DOHH2 (cell line): ENCODE measurements at regions not wholly inside any gene's neighbourhood (a gene's known extent, or its start where the extent isn't known, plus 50 kb on each side); places are given as distances from the start of the nearest gene placed in this dataset.

Experiments
- H3F3A ChIP-seq: fragments of 200-600 bp; sonication (generic), shearing (Covaris generic); 2 replicates; pipeline ENCODE4 v1.6.0; 2016; ENCODE audit warnings: antibody characterized with exemption, mild to moderate bottlenecking; ENCODE audit not compliant: control insufficient read depth, insufficient read depth
- H3K27ac ChIP-seq: fragments of 200-600 bp; sonication (generic); 2 replicates; pipeline ENCODE4 v1.5.1; 2014; ENCODE audit warnings: low read depth, mild to moderate bottlenecking, low read length, moderate library complexity
- H3K27me3 ChIP-seq: fragments of 200-600 bp; sonication (generic); 2 replicates; pipeline ENCODE4 v1.6.1; 2014; ENCODE audit warnings: mild to moderate bottlenecking, low read length, mixed read lengths; ENCODE audit not compliant: control insufficient read depth
- H3K36me3 ChIP-seq: fragments of 200-600 bp; sonication (generic); 2 replicates; pipeline ENCODE4 v1.6.1; 2014; ENCODE audit warnings: mild to moderate bottlenecking, low read length, moderate library complexity, mixed read lengths; ENCODE audit not compliant: control insufficient read depth
- H3K4me1 ChIP-seq: fragments of 200-600 bp; sonication (generic); 2 replicates; pipeline ENCODE4 v1.6.1; 2014; ENCODE audit warnings: mild to moderate bottlenecking, low read length, mixed read lengths; ENCODE audit not compliant: control insufficient read depth
- H3K4me2 ChIP-seq: fragments of 200-600 bp; sonication (generic); 2 replicates; pipeline ENCODE4 v1.6.0; 2014; ENCODE audit warnings: mild to moderate bottlenecking, low read length, moderate library complexity
- H3K4me3 ChIP-seq: fragments of 200-600 bp; sonication (generic); 2 replicates; pipeline ENCODE4 v1.5.1; 2014; ENCODE audit warnings: mild to moderate bottlenecking, low read length, mixed read lengths
- H3K79me2 ChIP-seq: fragments of 200-600 bp; sonication (generic); 2 replicates; pipeline ENCODE4 v1.6.1; 2014; ENCODE audit warnings: mild to moderate bottlenecking, low read length, mixed read lengths; ENCODE audit not compliant: control insufficient read depth
- H3K9me2 ChIP-seq: fragments of 200-600 bp; sonication (generic); replicated peaks from 2 replicates; pipeline ENCODE4 v1.6.1; 2014; ENCODE audit warnings: mild to moderate bottlenecking, low read length, mixed read lengths; ENCODE audit not compliant: control insufficient read depth
- H3K9me3 ChIP-seq: fragments of 200-600 bp; sonication (generic); 2 replicates; pipeline ENCODE4 v1.6.1; 2014; ENCODE audit warnings: antibody characterized with exemption, low read length, mixed read lengths; ENCODE audit not compliant: control insufficient read depth, insufficient read depth
- H4K20me1 ChIP-seq: fragments of 200-600 bp; sonication (generic); 2 replicates; pipeline ENCODE4 v1.6.0; 2014; ENCODE audit warnings: low read depth, mild to moderate bottlenecking, antibody characterized with exemption, low read length, moderate library complexity; ENCODE audit not compliant: control insufficient read depth, insufficient read depth
- CTCF ChIP-seq: fragments of 200-600 bp; sonication (generic); IDR thresholded peaks from one replicate; pipeline ENCODE4 v1.5.1; 2014; ENCODE audit warnings: antibody characterized with exemption, mild to moderate bottlenecking, low read depth, low read length; ENCODE audit not compliant: poor library complexity, severe bottlenecking
- EZH2phosphoT487 ChIP-seq: fragments of 200-600 bp; sonication (generic); IDR thresholded peaks from 2 replicates; pipeline ENCODE4 v1.6.1; 2017; ENCODE audit warnings: borderline replicate concordance, mild to moderate bottlenecking, antibody characterized with exemption, low read length, moderate library complexity, mixed read lengths

GRCh38 chr11:105466582-105467228 lies 143.2 kb upstream of the GRIA4 start:
- Histone ChIP-seq H3K27ac (no peak overlapping the region), H3K4me2 (no peak overlapping the region), H3F3A (no peaks in the 10 kb centered on the region), H3K9me2 (no peaks in the 10 kb centered on the region), H3K9me3 (no peaks in the 10 kb centered on the region), H3K27me3 (no peaks in the 10 kb centered on the region), H3K79me2 (no peaks in the 10 kb centered on the region), H3K36me3 (no peaks in the 10 kb centered on the region), H4K20me1 (no peaks in the 10 kb centered on the region), H3K4me3 (no peak overlapping the region), H3K4me1 (no peaks in the 10 kb centered on the region)
- no peak for TF ChIP-seq CTCF
- TF ChIP-seq EZH2phosphoT487, result no peak

- no peak overlapping the region for H3K4me2 ChIP-seq
- H3K4me1 ChIP-seq, result no peaks in the 10 kb centered on the region
- H3K27me3 ChIP-seq, result no peaks in the 10 kb centered on the region
- no peak overlapping the region for H3K4me3 ChIP-seq
- no peaks in the 10 kb centered on the region for H4K20me1 ChIP-seq
- no peak overlapping the region for H3K27ac ChIP-seq
- H3K79me2 ChIP-seq, result no peaks in the 10 kb centered on the region
- H3K9me2 ChIP-seq, result no peaks in the 10 kb centered on the region
- no peaks in the 10 kb centered on the region for H3F3A ChIP-seq
- H3K36me3 ChIP-seq, result no peaks in the 10 kb centered on the region
- TF ChIP-seq EZH2phosphoT487, result no peak
- TF ChIP-seq CTCF, result no peak
- no peaks in the 10 kb centered on the region for H3K9me3 ChIP-seq
Observed at GRCh38 chr11:105458071-105458470, 151.8 kb upstream of the GRIA4 start.

- Histone ChIP-seq H3F3A (no peaks in the 10 kb centered on the region), H3K4me2 (no peak overlapping the region), H3K27me3 (no peaks in the 10 kb centered on the region), H3K4me1 (no peaks in the 10 kb centered on the region), H3K9me3 (no peaks in the 10 kb centered on the region), H3K27ac (no peak overlapping the region), H4K20me1 (no peaks in the 10 kb centered on the region), H3K79me2 (no peaks in the 10 kb centered on the region), H3K4me3 (no peak overlapping the region), H3K9me2 (no peaks in the 10 kb centered on the region), H3K36me3 (no peaks in the 10 kb centered on the region)
- TF ChIP-seq CTCF (peak; percentile 34), EZH2phosphoT487 (no peak)
Observed at GRCh38 chr11:105456950-105457349, 152.9 kb upstream of the GRIA4 start.
